ENCODE measurements at regions not wholly inside any gene's neighbourhood (a gene's known extent, or its start where the extent isn't known, plus 50 kb on each side); places are given as distances from the start of the nearest gene placed in this dataset.
A peak's percentile ranks its signal among the peaks of the same experiment; 100 is the strongest.

DNA sequence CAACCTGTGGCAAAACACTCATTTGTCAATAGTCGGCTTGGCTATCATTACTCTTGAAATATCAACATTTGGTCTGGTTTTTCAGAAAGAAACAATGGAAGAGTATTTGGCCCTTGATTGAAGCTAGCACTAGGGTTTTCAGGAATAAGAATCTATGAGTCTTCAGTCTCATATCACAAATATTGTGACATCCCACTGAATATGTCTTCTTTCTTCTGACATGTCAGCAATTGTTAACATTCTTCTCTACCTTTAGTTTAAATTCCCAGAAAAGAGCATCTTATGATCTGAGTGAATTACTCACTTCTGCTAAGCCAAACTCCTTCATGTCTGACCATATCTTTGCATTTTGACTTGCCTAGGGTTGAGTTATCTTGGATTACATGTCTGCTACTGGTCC, 435.2 kb upstream of the SEMA3D start:
- Histone ChIP-seq H3K4me1 (no peaks in the 10 kb centered on the region), H3K27me3 (replicated peaks in 1 of 7) (no peaks in the 10 kb centered on the region), H3K9me3 (no peaks in the 10 kb centered on the region), H3K36me3 (no peaks in the 10 kb centered on the region), H3K4me3 (no peak overlapping the region), H3K27ac (peak overlapping the region in 4 of 8 donors; percentile 17 to 83 (median 76))
- WGBS, 5 donors, result 84 to 94% (median 92%) methylated on average over 1 of the region's 1 CpG
- DNase-seq, result no peak
- intact Hi-C loops (cut with DNase I; ENCODE audit: low total_unique reads), result no loop called here
- no peak for TF ChIP-seq POLR2AphosphoS5 (IDR thresholded peaks at IDR 0.05)
- TF ChIP-seq POLR2A (IDR thresholded peaks at IDR 0.05), result no peak
- TF ChIP-seq, protein P1, sequence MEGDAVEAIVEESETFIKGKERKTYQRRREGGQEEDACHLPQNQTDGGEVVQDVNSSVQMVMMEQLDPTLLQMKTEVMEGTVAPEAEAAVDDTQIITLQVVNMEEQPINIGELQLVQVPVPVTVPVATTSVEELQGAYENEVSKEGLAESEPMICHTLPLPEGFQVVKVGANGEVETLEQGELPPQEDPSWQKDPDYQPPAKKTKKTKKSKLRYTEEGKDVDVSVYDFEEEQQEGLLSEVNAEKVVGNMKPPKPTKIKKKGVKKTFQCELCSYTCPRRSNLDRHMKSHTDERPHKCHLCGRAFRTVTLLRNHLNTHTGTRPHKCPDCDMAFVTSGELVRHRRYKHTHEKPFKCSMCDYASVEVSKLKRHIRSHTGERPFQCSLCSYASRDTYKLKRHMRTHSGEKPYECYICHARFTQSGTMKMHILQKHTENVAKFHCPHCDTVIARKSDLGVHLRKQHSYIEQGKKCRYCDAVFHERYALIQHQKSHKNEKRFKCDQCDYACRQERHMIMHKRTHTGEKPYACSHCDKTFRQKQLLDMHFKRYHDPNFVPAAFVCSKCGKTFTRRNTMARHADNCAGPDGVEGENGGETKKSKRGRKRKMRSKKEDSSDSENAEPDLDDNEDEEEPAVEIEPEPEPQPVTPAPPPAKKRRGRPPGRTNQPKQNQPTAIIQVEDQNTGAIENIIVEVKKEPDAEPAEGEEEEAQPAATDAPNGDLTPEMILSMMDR (IDR thresholded peaks at IDR 0.05 in 8 of 11, conservative IDR thresholded peaks at IDR 0.05 in 3 of 11), result no peak

DNA sequence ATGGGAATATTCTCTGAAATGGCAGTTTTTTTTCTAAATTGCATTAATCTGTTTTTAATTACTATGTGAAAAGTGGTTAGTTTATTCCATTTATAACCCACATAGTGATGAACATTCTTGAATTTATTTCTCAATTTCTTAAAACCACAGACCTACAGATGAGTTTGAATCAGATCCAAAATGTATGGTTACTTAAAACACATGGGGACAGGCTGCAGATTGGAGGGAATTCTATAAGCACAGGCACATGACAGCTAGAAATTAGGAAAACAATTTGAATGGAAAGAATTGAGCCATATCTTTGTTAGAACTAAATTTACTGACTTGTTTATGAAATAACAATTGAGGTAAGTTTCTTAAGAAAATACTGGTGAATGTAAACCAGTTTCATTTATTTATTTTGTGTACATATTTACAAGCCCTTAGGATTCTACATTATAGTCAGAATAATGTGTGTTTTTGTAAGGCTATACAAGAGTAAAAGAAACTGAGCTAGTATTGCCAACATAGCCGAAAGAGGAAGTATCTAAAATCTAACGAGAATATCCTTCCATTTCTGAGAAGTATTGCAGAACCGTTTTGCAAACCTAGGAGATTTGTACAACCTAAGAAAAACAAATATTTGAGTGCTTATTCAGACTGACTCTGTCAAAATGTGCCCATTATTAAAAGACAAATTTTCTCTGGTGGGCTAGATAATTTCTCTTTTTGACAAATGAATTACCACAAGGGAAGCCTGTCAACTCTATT, 434.3 kb upstream of the SEMA3D start:
- Histone ChIP-seq H3K27me3 (replicated peaks in 1 of 7) (no peaks in the 10 kb centered on the region), H3K9me3 (no peaks in the 10 kb centered on the region), H3K4me3 (no peak overlapping the region), H3K27ac (peak overlapping the region in 7 of 8 donors; percentile 17 to 83 (median 66)), H3K36me3 (no peaks in the 10 kb centered on the region), H3K4me1 (no peaks in the 10 kb centered on the region)
- no peak for TF ChIP-seq POLR2AphosphoS5 (IDR thresholded peaks at IDR 0.05)
- TF ChIP-seq POLR2A (IDR thresholded peaks at IDR 0.05), result no peak
- TF ChIP-seq, protein P1 (IDR thresholded peaks at IDR 0.05 in 8 of 11, conservative IDR thresholded peaks at IDR 0.05 in 3 of 11), result no peak
- no peak for DNase-seq
- intact Hi-C loops (cut with DNase I; ENCODE audit: low total_unique reads), result no loop called here
- WGBS, 5 donors, result 17 to 29% (median 23%) methylated on average over 3 of the region's 3 CpGs

DNA sequence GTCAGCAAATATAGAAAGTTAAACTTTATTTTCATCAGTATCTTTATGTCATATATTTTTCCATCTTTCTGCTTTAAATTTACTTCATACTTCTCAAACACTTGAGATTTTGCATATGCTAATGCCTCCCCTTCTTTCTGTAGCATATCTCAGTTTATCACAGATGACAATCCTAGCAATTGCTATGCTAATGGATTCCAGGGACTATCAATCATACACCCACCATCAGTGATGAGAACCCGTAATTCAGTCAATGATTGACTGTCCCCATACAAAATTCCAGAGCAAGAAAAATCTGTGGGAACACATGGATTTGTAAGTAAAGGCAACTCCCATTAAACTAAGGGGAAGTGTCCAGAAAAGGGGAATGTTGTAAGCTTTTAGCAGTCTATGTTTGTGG, 432.4 kb upstream of the SEMA3D start:
- Histone ChIP-seq H3K4me1 (no peaks in the 10 kb centered on the region), H3K4me3 (no peak overlapping the region), H3K36me3 (no peaks in the 10 kb centered on the region), H3K27me3 (replicated peaks in 1 of 7) (no peaks in the 10 kb centered on the region), H3K9me3 (peaks cover 0 to 4% (median 0%) of the 10 kb centered on the region in 8 donors), H3K27ac (peak overlapping the region in 2 of 8 donors; percentile 31 to 83)
- DNase-seq, result no peak
- intact Hi-C loops (cut with DNase I; ENCODE audit: low total_unique reads), result no loop called here
- WGBS, 5 donors, result 61 to 86% (median 80%) methylated on average over 1 of the region's 1 CpG
- TF ChIP-seq, protein P1 (IDR thresholded peaks at IDR 0.05 in 8 of 11, conservative IDR thresholded peaks at IDR 0.05 in 3 of 11), result no peak
- no peak for TF ChIP-seq POLR2AphosphoS5 (IDR thresholded peaks at IDR 0.05)
- TF ChIP-seq POLR2A (IDR thresholded peaks at IDR 0.05), result no peak

DNA sequence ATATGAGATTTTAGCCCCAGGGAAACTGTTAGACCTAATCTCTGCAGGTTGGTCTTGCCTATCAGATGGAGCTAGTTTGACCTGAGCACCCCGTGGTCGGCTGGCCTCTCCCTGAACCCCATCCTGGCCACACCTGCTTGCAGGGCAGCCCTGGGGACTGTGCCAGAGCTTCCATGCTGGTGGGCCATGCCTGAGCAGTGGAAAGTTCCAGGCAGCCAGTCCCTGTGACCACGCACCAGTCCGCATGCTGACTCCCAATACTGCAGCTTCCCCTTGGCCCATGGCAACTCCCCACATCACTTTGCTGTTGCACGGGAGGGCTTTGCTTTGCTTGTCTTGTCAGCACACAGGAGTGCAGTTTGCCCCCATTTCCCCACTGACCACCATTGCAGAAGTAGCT, 427.8 kb upstream of the SEMA3D start:
- no peak for TF ChIP-seq POLR2A (IDR thresholded peaks at IDR 0.05)
- TF ChIP-seq POLR2AphosphoS5 (IDR thresholded peaks at IDR 0.05), result no peak
- TF ChIP-seq, protein P1 (IDR thresholded peaks at IDR 0.05 in 8 of 11, conservative IDR thresholded peaks at IDR 0.05 in 3 of 11), result no peak
- Histone ChIP-seq H3K27ac (no peak overlapping the region), H3K4me1 (no peaks in the 10 kb centered on the region), H3K9me3 (peaks cover 0 to 4% (median 0%) of the 10 kb centered on the region in 8 donors), H3K27me3 (replicated peaks in 1 of 7) (no peaks in the 10 kb centered on the region), H3K4me3 (no peak overlapping the region), H3K36me3 (no peaks in the 10 kb centered on the region)
- DNase-seq, result no peak
- WGBS, 5 donors, result 91 to 94% (median 93%) methylated on average over 3 to 5 of the region's 5 CpGs
- intact Hi-C loops (cut with DNase I; ENCODE audit: low total_unique reads), result no loop called here

All from spleen (tissue), 11 donors.